Activated T-helper 1 cell treated with anti-CD3 and anti-CD28 coated beads, Interleukin-12 subunit alpha, Interleukin-12 subunit beta, Interleukin-2, Interleukin-4 antibody, amounts not matched to agents 30 ng/mL and 10 ng/mL and 1 ng/mL, durations not matched to agents 14 hours and 24 hours and 36 hours (primary cell): ENCODE measurements at regions not wholly inside any gene's neighbourhood (a gene's known extent, or its start where the extent isn't known, plus 50 kb on each side); places are given as distances from the start of the nearest gene placed in this dataset.
"Not testable (repeated sequence)": the region's sequence is repeated elsewhere in the genome, so short reads cannot be mapped to it uniquely, and the experiment has no call there.

Source experiments
- DNase-seq: peaks from one replicate; pipeline ENCODE4 v3.0.0; 2021; ENCODE audit warnings: low spot score
- H3K27ac Mint-ChIP-seq: one replicate; pipeline ENCODE4 v1.8.0; 2021; ENCODE audit warnings: mild to moderate bottlenecking, mixed read lengths
- H3K27me3 Mint-ChIP-seq: one replicate; pipeline ENCODE4 v1.8.0; 2022; ENCODE audit warnings: mild to moderate bottlenecking, moderate library complexity, mixed read lengths; ENCODE audit not compliant: insufficient read depth
- H3K36me3 Mint-ChIP-seq: one replicate; pipeline ENCODE4 v1.8.0; 2021; ENCODE audit warnings: low read depth, mixed read lengths
- H3K4me1 Mint-ChIP-seq: one replicate; pipeline ENCODE4 v1.8.0; 2021; ENCODE audit warnings: low read depth, mixed read lengths
- H3K4me3 Mint-ChIP-seq: one replicate; pipeline ENCODE4 v1.8.0; 2021; ENCODE audit warnings: mild to moderate bottlenecking, moderate library complexity, mixed read lengths
- H3K9me3 Mint-ChIP-seq: one replicate; pipeline ENCODE4 v1.8.0; 2021; ENCODE audit warnings: mixed read lengths
- intact Hi-C: fragments of 100-400 bp; cut with micrococcal nuclease; formaldehyde crosslinking; loops from one replicate; pipeline ENCODE4 v1.15.1; 2024

DNA sequence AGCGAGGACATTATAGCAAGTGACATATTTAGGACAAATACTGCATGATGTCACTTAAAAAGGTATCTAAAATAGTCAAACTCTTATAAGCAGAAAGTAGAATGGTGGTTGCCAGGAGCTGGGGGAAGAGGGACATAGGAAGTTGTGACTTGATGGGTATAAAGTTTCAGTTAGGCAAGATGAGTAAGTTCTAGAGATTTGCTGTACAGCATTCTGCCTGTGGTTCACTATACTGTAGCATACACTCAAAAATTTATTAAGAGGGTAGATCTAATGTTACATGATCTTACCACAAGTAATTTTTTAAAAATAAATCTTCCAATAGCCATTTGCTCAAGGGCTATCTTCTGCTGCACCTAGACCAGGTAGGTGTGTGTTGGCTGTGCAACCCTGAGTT is 78.1 kb upstream of the NPAS2 start:
- intact Hi-C loops = no loop called here
- no peaks in the 10 kb centered on the region for H3K4me1 Mint-ChIP-seq
- no peaks in the 10 kb centered on the region for H3K27me3 Mint-ChIP-seq
- no peaks in the 10 kb centered on the region for H3K36me3 Mint-ChIP-seq
- no peaks in the 10 kb centered on the region for H3K9me3 Mint-ChIP-seq
- H3K27ac Mint-ChIP-seq = no peak overlapping the region
- H3K4me3 Mint-ChIP-seq = no peak overlapping the region
- DNase-seq = no peak

DNA sequence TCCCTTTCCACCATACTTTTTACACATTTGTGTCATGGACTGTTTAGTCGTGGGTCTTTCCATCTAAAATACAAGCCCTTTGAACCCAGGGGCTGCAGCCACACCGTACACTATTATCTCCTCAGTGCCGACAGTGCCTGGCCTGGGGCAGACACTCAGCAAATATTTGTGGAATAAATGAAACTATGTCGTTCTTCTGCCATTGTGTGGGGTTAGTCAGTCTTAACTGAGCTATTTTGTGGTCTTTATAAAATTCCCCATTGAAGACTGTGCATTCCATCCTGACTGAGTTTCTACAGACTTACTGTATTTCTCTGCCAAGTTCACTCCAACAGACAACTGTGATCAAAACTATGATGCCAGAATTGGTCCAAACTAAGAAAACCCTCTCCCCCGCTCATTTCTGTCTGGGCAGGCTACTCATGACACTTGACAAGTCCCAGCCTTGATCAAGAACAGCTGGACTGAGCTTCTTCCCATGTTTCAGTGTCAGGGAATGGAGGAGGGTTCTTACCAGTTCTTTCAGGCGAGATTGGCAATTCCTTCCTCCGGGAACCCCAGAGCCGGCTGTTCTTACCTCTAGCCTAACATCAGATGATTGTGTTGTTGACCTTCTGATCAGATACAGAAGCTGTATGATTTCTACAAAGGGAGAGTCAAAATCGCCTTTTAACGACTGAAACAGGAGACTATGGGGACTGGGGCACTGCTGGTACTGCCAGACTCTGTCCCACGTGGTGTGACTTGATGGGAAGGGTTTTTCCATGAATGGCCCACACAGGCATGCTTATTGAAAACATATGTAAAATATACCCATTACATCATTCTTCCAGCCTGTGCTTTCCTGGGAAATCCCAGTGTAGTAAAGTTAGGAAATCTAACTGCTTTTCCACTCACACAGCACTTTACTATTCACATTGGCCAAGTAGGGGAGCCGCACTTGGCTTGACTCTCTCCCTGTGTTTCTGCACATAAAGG is 77.4 kb upstream of the NPAS2 start:
- Mint-ChIP-seq H3K4me3 (no peak overlapping the region), H3K27ac (no peak overlapping the region), H3K4me1 (no peaks in the 10 kb centered on the region), H3K27me3 (no peaks in the 10 kb centered on the region), H3K36me3 (no peaks in the 10 kb centered on the region), H3K9me3 (no peaks in the 10 kb centered on the region)
- intact Hi-C loops = no loop called here
- no peak for DNase-seq

DNA sequence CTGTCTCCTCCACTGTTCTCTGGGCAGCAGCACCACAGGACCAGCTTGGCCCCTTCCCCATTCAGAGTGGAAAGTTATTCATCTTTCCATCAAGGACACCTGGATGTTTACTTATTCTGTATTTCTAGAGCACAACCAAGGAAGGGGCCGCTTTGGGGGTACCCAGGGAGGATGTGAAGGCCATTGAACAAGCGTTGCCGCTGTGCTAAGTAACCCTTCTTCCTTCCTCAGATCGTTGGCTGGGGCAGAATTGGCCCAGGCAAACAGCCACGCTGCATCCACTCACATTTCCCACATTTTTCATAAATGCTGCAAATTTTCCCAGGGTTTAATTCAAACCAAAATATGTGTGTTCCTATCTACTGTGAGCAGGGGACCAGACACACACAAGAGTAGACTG is 76.2 kb upstream of the NPAS2 start:
- no peak overlapping the region for H3K4me3 Mint-ChIP-seq
- no peak overlapping the region for H3K27ac Mint-ChIP-seq
- H3K9me3 Mint-ChIP-seq = no peaks in the 10 kb centered on the region
- intact Hi-C loops = no loop called here
- no peaks in the 10 kb centered on the region for H3K36me3 Mint-ChIP-seq
- DNase-seq = no peak
- peaks cover 8% of the 10 kb centered on the region for H3K27me3 Mint-ChIP-seq
- no peaks in the 10 kb centered on the region for H3K4me1 Mint-ChIP-seq

DNA sequence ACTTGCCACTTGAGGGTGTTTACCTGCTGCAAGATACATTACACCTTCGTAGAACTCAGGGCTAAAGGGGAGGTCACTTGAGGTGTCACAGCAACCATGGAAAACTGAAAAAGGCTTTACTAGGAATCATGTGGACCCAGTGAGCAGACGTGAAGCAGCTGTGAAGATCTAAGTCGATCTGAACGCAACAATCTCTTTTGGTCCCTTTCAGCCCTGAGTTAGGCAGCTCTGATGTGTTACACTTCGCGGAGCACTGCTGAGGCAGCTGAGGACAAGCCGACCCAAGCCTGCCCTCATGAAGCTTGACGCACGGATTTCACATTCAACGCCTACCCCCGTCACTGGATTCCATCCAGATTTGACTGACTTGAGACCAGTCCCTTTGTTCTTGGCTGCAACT is 75.8 kb upstream of the NPAS2 start:
- Mint-ChIP-seq H3K27ac (no peak overlapping the region), H3K36me3 (no peaks in the 10 kb centered on the region), H3K9me3 (no peaks in the 10 kb centered on the region), H3K4me3 (no peak overlapping the region), H3K27me3 (peaks cover 8% of the 10 kb centered on the region), H3K4me1 (no peaks in the 10 kb centered on the region)
- no peak for DNase-seq
- intact Hi-C loops = no loop called here

DNA sequence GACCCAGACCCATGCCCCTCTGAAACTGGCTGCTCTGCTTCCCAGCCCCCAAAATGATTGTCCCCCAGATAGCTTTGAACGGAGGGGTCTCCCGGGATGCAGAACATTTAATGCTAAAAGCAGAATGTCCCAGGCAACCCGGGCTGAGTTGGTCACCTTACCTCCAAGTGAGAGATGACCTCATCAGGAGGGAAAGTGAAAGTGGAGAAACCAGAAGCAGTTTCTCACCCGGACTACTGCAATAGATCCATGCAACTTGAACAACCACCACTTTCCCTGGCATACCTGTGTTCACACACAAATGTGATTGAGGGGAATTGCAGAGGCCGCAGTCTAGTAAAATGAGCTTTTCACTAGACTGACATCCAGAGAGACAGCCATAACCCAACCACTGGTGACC is 75.3 kb upstream of the NPAS2 start:
- no peaks in the 10 kb centered on the region for H3K4me1 Mint-ChIP-seq
- H3K4me3 Mint-ChIP-seq = no peak overlapping the region
- intact Hi-C loops = no loop called here
- H3K9me3 Mint-ChIP-seq = no peaks in the 10 kb centered on the region
- no peaks in the 10 kb centered on the region for H3K36me3 Mint-ChIP-seq
- H3K27ac Mint-ChIP-seq = no peak overlapping the region
- peaks cover 8% of the 10 kb centered on the region for H3K27me3 Mint-ChIP-seq
- DNase-seq = no peak

DNA sequence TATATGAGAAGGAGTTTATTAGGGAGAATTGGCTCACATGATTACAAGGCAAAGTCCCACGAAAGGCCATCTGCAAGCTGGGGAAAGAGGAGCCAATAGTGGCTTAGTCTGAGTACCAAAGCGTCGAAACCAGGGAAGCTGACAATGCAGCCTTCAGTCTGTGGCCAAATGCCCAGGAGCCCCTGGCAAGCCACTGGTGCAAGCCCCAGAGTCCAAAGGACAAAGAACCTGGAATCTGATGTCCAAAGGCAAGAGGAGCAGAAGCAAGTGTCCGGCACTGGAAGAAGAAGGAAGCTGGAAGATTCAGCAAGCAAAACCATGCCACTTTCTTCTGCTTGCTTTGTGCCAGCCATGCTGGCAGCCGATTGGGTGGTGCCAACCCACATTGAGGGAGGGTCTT is 74.3 kb upstream of the NPAS2 start:
- no peak for DNase-seq
- intact Hi-C loops = no loop called here
- no peaks in the 10 kb centered on the region for H3K9me3 Mint-ChIP-seq

DNA sequence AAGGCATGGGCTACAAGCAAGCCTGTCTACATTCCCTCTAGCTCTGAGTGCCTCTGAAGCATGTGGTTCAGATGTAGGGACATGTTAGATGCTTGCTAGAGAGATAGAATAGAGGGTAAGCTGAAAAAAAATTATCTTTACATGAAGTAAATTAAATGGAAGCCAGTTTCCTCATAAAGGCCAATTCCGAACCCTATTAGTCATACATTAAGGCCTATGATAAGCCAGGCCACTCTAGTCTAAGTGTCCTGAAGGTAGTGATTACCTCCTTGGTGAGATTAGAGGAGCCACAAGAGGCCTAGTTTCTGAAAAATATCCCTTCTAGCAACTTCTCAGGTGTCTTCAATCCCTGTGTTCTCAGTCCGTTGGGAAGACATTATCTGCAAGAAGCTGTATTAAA is 72.4 kb upstream of the NPAS2 start:
- Mint-ChIP-seq H3K9me3 (no peaks in the 10 kb centered on the region), H3K4me3 (no peak overlapping the region), H3K36me3 (no peaks in the 10 kb centered on the region), H3K27ac (no peak overlapping the region), H3K27me3 (peaks cover 8% of the 10 kb centered on the region), H3K4me1 (peaks cover 4% of the 10 kb centered on the region)
- intact Hi-C loops = no loop called here
- no peak for DNase-seq

More for the DNA sequence above, 74.3 kb upstream of the NPAS2 start:
- Mint-ChIP-seq H3K27me3 (peaks cover 8% of the 10 kb centered on the region), H3K4me3 (no peak overlapping the region), H3K27ac (no peak overlapping the region), H3K4me1 (no peaks in the 10 kb centered on the region), H3K36me3 (no peaks in the 10 kb centered on the region)

DNA sequence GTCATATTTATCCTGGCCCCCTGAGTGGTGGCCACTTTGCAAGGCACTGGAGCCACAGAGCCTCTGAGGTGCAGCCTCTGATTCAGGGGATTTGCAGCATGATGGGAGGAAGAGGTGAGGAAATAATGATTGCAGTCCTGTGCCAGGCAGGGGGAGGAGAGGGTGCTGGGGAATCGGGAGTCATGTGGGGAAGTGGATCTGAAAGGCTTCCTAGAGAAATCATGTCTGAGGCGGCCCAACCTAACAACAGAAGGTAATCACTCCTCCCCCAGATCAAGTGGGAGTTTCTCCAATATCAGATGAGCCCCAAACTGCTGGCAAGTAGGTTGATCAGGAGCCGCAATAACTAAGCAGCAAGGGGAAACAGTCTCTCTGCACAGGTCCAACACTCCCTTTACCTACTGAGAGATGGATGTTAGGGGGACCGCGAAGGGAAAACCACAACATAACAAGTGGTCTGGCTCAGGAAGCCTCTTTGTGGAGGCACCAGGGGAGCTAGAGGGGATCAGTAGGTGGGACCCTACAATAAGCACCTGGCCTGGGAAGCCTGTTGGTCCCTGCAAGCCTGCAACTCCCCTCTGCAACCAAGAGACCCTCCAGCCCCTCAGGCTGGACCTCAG is 71.8 kb upstream of the NPAS2 start:
- intact Hi-C loops = no loop called here
- no peak for DNase-seq
- no peaks in the 10 kb centered on the region for H3K36me3 Mint-ChIP-seq
- H3K9me3 Mint-ChIP-seq = no peaks in the 10 kb centered on the region
- peaks cover 4% of the 10 kb centered on the region for H3K4me1 Mint-ChIP-seq
- H3K27ac Mint-ChIP-seq = no peak overlapping the region
- H3K4me3 Mint-ChIP-seq = no peak overlapping the region
- H3K27me3 Mint-ChIP-seq = peaks cover 8% of the 10 kb centered on the region

DNA sequence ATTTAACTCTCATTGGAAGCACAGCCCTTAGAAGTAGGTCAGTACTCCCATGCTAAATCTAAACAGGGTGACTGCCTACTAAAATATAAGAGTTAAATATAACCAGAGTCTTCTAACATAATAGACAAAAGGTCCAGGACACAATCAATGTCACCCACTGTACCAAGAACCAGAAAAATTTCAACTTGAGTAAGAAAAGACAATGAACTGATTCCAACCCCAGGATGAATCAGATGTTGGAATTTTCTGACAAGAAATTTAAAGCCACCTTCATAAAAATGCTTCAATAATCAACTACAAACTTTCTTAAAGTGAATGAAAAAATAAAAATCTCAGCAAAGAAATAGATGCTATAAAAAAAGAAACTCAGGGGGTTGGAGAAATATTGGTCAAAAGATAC is 71.3 kb upstream of the NPAS2 start:
- DNase-seq = no peak
- Mint-ChIP-seq H3K9me3 (no peaks in the 10 kb centered on the region), H3K4me1 (peaks cover 4% of the 10 kb centered on the region), H3K36me3 (no peaks in the 10 kb centered on the region), H3K4me3 (no peak overlapping the region), H3K27ac (no peak overlapping the region), H3K27me3 (peaks cover 8% of the 10 kb centered on the region)
- intact Hi-C loops = no loop called here

DNA sequence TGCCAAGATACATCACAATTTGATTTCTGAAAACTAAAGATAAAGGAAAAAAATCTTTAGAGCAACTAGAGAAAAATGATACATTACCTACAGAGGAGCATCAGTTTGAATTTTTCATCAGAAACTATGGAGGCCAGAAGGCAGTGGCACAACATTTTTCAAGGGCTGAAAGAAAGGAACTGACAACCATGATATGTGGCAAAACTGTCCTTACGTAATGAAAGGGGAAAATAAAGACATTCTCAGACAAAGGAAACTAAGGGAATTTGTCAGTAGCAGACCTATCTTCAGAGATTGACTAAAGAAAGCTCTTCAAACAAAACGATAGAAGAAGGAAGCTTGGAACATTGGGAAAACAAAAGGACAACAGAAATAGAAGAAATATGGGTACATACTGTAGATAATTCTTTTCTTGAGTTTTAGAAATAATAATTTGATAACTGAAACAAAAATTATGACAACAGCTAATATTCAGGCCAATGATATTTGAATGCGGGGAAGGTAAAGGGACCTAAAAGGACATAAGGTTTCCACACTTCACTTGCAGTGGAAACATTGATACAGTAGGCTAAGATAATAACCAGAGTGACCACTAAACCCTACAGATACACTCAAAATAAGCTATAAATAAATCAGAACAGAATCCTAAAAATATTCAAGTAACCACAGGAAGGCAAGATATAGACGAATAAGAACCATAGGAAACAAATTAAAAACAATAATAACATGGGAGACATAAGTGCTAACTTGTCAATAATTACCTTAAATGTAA is 70.0 kb upstream of the NPAS2 start:
- no peak for DNase-seq
- no peak overlapping the region for H3K4me3 Mint-ChIP-seq
- H3K27me3 Mint-ChIP-seq = peaks cover 8% of the 10 kb centered on the region
- intact Hi-C loops = no loop called here
- no peak overlapping the region for H3K27ac Mint-ChIP-seq
- no peaks in the 10 kb centered on the region for H3K36me3 Mint-ChIP-seq
- peaks cover 4% of the 10 kb centered on the region for H3K4me1 Mint-ChIP-seq
- H3K9me3 Mint-ChIP-seq = no peaks in the 10 kb centered on the region

DNA sequence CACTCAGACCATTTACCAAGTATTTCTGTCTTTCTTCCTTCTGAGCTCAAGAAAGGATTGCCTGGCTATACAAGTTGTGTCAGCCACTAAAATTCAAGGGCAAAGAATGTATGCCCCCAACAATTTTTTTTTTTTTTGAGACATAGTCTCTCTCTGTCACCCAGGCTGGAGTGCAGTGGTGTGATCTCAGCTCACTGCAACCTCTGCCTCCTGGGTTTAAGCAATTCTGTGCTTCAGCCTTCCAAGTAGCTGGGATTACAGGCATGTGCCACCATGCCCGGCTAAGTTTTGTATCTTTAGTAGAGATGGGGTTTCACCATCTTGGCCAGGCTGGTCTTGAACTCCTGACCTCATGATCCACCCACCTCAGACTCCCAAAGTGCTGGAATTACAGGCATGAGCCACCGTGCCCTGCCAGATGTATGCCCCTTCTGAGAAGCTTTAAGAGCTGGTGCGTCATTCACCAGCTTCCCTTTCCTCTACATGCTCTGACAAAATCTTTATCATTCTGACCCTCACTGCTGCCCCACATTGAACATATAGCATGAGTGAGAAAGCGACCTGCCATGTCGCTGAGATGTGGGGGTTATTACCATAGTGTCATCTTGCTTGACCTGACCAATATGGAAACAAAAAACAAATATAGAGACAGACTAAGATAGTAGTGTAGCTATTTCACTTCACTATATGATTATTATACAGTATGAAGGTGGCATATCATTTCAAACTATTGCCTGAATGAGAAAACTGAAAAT is 67.9 kb upstream of the NPAS2 start:
- H3K36me3 Mint-ChIP-seq, intact Hi-C loops, H3K4me3 Mint-ChIP-seq, H3K4me1 Mint-ChIP-seq, H3K27ac Mint-ChIP-seq, H3K27me3 Mint-ChIP-seq, H3K9me3 Mint-ChIP-seq, DNase-seq: not testable (repeated sequence)

DNA sequence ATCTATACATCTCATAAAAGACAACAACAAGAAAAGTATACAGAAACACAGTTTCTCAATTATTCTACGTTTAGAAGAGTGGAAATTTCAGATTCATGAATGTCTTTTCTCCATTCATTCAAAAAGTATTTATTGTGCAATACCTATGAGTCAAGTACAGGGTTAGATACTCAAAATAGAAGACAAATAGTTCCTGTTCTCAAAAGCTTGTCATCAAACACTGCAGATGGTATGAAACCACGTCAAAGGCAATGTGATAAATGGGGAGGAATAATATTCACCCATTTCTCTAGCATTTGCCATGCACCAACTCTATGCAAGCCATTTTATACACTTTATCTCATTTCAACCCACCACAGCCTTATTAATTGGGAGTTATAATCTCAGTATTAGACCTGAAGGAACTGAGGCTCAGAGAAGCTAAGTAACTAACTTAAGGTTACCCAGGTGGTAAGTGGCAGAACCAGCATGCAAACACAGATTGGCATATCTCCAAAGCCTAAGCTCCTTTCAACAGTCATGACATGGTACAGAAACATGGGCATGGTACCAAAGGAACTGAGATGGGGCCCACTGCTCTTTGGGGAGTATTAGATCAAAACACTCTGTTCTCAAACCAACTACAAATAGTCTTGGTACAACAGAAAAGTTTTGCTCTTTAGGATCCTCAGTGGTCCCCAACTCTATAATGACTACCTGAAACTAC is 67.2 kb upstream of the NPAS2 start:
- intact Hi-C loops = no loop called here
- H3K36me3 Mint-ChIP-seq = no peaks in the 10 kb centered on the region
- peaks cover 7% of the 10 kb centered on the region for H3K27me3 Mint-ChIP-seq
- no peak overlapping the region for H3K27ac Mint-ChIP-seq
- no peaks in the 10 kb centered on the region for H3K9me3 Mint-ChIP-seq
- H3K4me1 Mint-ChIP-seq = peaks cover 4% of the 10 kb centered on the region
- no peak for DNase-seq
- no peak overlapping the region for H3K4me3 Mint-ChIP-seq
